Mucosa of descending colon (tissue), 3 donors: ENCODE measurements at regions not wholly inside any gene's neighbourhood (a gene's known extent, or its start where the extent isn't known, plus 50 kb on each side); places are given as distances from the start of the nearest gene placed in this dataset.

Experiments used
- ATAC-seq: fragments of 200-7000 bp; cut with Tn5 transposase; one replicate; pipeline ENCODE4 v1.9.1; 2020; ENCODE audit warnings: mild to moderate bottlenecking, moderate library complexity
- DNase-seq, 3 donors: peaks; one replicate each; pipeline ENCODE4 v3.0.0-alpha.2; 2020
- H3K36me3 ChIP-seq: fragments of 200-600 bp; one replicate; pipeline ENCODE4 v1.8.0; 2021; ENCODE audit warnings: low read depth, mild to moderate bottlenecking
- H3K4me1 ChIP-seq: fragments of 200-600 bp; one replicate; pipeline ENCODE4 v1.8.0; 2021; ENCODE audit warnings: low read depth, mild to moderate bottlenecking
- H3K4me3 ChIP-seq: fragments of 200-600 bp; one replicate; pipeline ENCODE4 v1.8.0; 2021; ENCODE audit warnings: mild to moderate bottlenecking
- H3K9me3 ChIP-seq: fragments of 200-600 bp; one replicate; pipeline ENCODE4 v1.8.0; 2021; ENCODE audit warnings: mild to moderate bottlenecking
- intact Hi-C, 2 donors: fragments of 100-400 bp; cut with DNase I in 1 of 2; cut with micrococcal nuclease in 1 of 2; formaldehyde crosslinking; loops; one replicate each; pipeline versions ENCODE4 v1.11.0 to v1.11.1; 2022; cut with DNase I, micrococcal nuclease
- TF ChIP-seq, protein P1 (sequence below): fragments of 200-600 bp; IDR thresholded peaks from one replicate; pipeline ENCODE4 v1.8.0; 2022; ENCODE audit warnings: antibody characterized with exemption, mild to moderate bottlenecking
- donor health status: DM: no; HTN: no; CAD: no; lungs with moderate emphysema.
- donor health status: DM: no; HTN: no; CAD: no.
- donor health status: DM: no; HTN: yes; CAD: no.

GRCh38 chr1:230507666-230508402, 81.7 kb upstream of the PGBD5 start:
- ATAC-seq: peak; percentile 68
- Histone ChIP-seq H3K36me3 (no peaks in the 10 kb centered on the region), H3K4me1 (no peaks in the 10 kb centered on the region), H3K9me3 (no peaks in the 10 kb centered on the region), H3K4me3 (no peak overlapping the region)
- peak; percentile 9 to 56 (median 28) for DNase-seq
- TF ChIP-seq, protein P1, sequence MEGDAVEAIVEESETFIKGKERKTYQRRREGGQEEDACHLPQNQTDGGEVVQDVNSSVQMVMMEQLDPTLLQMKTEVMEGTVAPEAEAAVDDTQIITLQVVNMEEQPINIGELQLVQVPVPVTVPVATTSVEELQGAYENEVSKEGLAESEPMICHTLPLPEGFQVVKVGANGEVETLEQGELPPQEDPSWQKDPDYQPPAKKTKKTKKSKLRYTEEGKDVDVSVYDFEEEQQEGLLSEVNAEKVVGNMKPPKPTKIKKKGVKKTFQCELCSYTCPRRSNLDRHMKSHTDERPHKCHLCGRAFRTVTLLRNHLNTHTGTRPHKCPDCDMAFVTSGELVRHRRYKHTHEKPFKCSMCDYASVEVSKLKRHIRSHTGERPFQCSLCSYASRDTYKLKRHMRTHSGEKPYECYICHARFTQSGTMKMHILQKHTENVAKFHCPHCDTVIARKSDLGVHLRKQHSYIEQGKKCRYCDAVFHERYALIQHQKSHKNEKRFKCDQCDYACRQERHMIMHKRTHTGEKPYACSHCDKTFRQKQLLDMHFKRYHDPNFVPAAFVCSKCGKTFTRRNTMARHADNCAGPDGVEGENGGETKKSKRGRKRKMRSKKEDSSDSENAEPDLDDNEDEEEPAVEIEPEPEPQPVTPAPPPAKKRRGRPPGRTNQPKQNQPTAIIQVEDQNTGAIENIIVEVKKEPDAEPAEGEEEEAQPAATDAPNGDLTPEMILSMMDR: no peak
- intact Hi-C loops: no loop called here

DNA sequence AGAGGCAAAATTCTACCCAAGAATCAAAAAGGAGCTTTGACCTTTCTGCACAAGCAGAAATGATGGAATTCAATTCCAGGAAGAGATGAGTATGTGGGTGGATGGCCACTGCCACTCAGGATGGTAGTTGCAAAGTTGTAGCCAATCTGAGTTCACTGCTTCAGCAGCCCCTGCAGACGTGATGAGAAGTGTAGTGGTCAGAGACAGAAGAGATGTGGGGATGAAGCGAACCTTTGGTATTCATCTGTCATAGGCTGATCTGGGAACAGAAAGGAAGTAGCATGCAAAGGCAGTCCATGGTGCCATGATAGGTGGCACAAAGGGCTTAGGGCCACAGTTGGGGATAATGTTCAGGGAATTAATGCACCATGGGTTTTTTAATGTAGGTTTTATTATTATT, 81.1 kb upstream of the PGBD5 start:
- Histone ChIP-seq H3K36me3 (no peaks in the 10 kb centered on the region), H3K4me1 (no peaks in the 10 kb centered on the region), H3K9me3 (no peaks in the 10 kb centered on the region), H3K4me3 (no peak overlapping the region)
- TF ChIP-seq, protein P1: no peak
- intact Hi-C loops: no loop called here
- DNase-seq (no peak), ATAC-seq (no peak)

DNA sequence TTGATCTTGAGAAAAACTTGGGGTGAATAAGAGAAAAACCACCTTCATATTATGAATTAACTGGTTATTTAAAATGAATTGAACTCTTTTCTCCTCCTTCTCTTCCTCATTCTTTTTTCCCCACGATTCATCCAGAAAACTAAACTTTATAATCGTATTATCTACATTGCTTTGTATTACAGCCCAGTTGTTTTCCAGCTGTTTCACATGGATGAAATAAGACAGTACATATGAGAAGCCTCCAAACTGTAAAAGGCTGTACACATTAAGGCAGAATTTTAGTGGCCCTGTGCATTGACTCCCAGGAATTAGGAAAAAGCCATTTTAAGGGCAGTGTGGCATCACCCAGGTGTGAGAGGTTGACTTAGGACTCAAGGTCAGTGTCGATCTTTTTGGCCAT, 80.3 kb upstream of the PGBD5 start:
- H3K4me3 ChIP-seq: no peak overlapping the region
- ATAC-seq (no peak), DNase-seq (no peak)
- intact Hi-C loops: no loop called here
- TF ChIP-seq, protein P1: no peak
- H3K4me1 ChIP-seq: no peaks in the 10 kb centered on the region
- no peaks in the 10 kb centered on the region for H3K36me3 ChIP-seq
- no peaks in the 10 kb centered on the region for H3K9me3 ChIP-seq

- Histone ChIP-seq H3K4me3 (no peak overlapping the region), H3K9me3 (no peaks in the 10 kb centered on the region), H3K36me3 (no peaks in the 10 kb centered on the region), H3K4me1 (no peaks in the 10 kb centered on the region)
- DNase-seq (no peak), ATAC-seq (no peak)
- TF ChIP-seq, protein P1: no peak
- intact Hi-C loops: no loop called here
These were observed 78.2 kb upstream of the PGBD5 start for GRCh38 chr1:230504310-230504709.

- intact Hi-C loops: no loop called here
- Histone ChIP-seq H3K4me1 (no peaks in the 10 kb centered on the region), H3K36me3 (no peaks in the 10 kb centered on the region), H3K9me3 (no peaks in the 10 kb centered on the region), H3K4me3 (no peak overlapping the region)
- ATAC-seq (no peak), DNase-seq (no peak)
- TF ChIP-seq, protein P1: no peak
These were observed 77.6 kb upstream of the PGBD5 start for GRCh38 chr1:230503726-230504125.

DNA sequence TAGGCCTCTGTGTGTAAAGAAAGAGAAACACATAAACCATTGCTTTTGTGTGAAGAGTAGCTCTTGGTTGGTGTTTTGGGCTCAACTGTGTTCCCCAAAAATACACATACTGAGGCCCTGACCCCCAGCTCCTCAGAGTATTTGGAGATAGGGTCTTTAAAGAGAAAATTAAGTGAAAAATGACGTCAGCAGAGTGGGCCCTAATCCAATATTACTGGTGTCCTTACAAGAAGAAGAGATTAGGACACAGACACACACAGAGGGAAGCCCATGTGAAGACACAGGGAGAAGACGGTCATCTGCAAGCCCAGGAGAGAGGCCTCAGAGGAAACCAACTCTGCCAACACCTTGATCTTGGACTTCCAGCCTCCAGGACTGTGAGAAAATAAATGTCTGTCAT, 76.9 kb upstream of the PGBD5 start:
- H3K4me1 ChIP-seq: no peaks in the 10 kb centered on the region
- H3K4me3 ChIP-seq: no peak overlapping the region
- no peak for DNase-seq
- TF ChIP-seq, protein P1: no peak
- ATAC-seq: no peak
- no peaks in the 10 kb centered on the region for H3K36me3 ChIP-seq
- intact Hi-C loops: no loop called here
- no peaks in the 10 kb centered on the region for H3K9me3 ChIP-seq
